K562 (cell line): ENCODE measurements at regions not wholly inside any gene's neighbourhood (a gene's known extent, or its start where the extent isn't known, plus 50 kb on each side); places are given as distances from the start of the nearest gene placed in this dataset.

Experiments used
- ATAC-seq: fragments of 200-7000 bp; cut with Tn5 transposase; 3 replicates; pipeline ENCODE4 v1.9.1; 2020; ENCODE audit warnings: moderate library complexity
- BruUV-seq: library from RNA; stranded (reverse); fragments of 400-500 nt; replicated peaks from 2 replicates; lab custom pipeline; 2021; lab: Mats Ljungman, UMichigan
- CTCF ChIA-PET: fragments of 300-600 bp; formaldehyde crosslinking; extraction: SDS; loops from one replicate; lab custom pipeline; 2021; ENCODE audit warnings: low intra/inter-chr PET ratio; lab: Yijun Ruan, JAX
- POLR2A ChIA-PET: fragments of 300-600, 350-650 bp; sonication (Branson Sonifier 250); formaldehyde crosslinking; extraction: SDS; loops from one replicate; lab custom pipeline; 2021; ENCODE audit warnings: antibody characterized with exemption, inconsistent platforms; lab: Yijun Ruan, JAX
- DNase-seq, 4 experiments: peaks; one replicate each; pipeline versions ENCODE4 v3.0.0 to v3.0.0-alpha.2; 2011 to 2018; ENCODE audit warnings: low spot score in 3 of 4, mixed read lengths in 3 of 4; ENCODE audit errors: extremely low read depth in 1 of 4
- FAIRE-seq: peaks from 2 replicates; lab custom pipeline; 2011; peaks lifted over from hg19 to GRCh38; lab: Jason Lieb, UNC
- H2AFZ ChIP-seq: 2 replicates; pipeline ENCODE4 v1.6.0; 2011; ENCODE audit warnings: low read depth, low read length, control low read depth, inconsistent platforms
- H3K27ac ChIP-seq: fragments of 200-600 bp; 3 replicates; pipeline ENCODE4 v1.8.0; 2011; ENCODE audit warnings: low read depth, mild to moderate bottlenecking, control low read depth, inconsistent platforms, low read length, moderate library complexity, mixed read lengths; ENCODE audit errors: extremely low read depth
- H3K27me3 ChIP-seq, 2 experiments: fragments of 300-600 bp in 1 of 2; 2 replicates in 1 of 2; 3 replicates in 1 of 2; pipeline versions ENCODE4 v1.6.0 to v1.8.0; 2011; ENCODE audit warnings: inconsistent platforms in 2 of 2, low read length in 2 of 2, mild to moderate bottlenecking in 1 of 2, mixed read lengths in 1 of 2, moderate library complexity in 1 of 2; ENCODE audit not compliant: control insufficient read depth in 2 of 2, insufficient read depth in 2 of 2
- H3K36me3 ChIP-seq: fragments of 300-600 bp; 3 replicates; pipeline ENCODE4 v1.8.0; 2011; ENCODE audit warnings: mild to moderate bottlenecking, low read length, inconsistent platforms; ENCODE audit not compliant: control insufficient read depth, insufficient read depth
- H3K4me1 ChIP-seq, 2 experiments: fragments of 200-600 bp in 1 of 2; replicated peaks in 1 of 2; 2 replicates in 1 of 2; 3 replicates in 1 of 2; pipeline versions ENCODE4 v1.5.1 to v1.8.0; 2011; ENCODE audit warnings: inconsistent platforms in 2 of 2, low read length in 2 of 2, mild to moderate bottlenecking in 1 of 2, mixed read lengths in 1 of 2, moderate library complexity in 1 of 2; ENCODE audit not compliant: control insufficient read depth in 2 of 2, insufficient read depth in 2 of 2
- H3K4me2 ChIP-seq: 2 replicates; pipeline ENCODE4 v1.6.1; 2011; ENCODE audit warnings: low read length, control low read depth, inconsistent platforms, mixed read lengths; ENCODE audit not compliant: insufficient read depth
- H3K4me3 ChIP-seq: fragments of 200-600 bp; sonication (generic), shearing (Covaris generic); 2 replicates; pipeline ENCODE4 v1.5.1; 2016; ENCODE audit warnings: control low read depth, inconsistent platforms
- H3K79me2 ChIP-seq: fragments of 200-600 bp; 3 replicates; pipeline ENCODE4 v1.8.0; 2011; ENCODE audit warnings: low read length, inconsistent platforms; ENCODE audit not compliant: control insufficient read depth, insufficient read depth
- H3K9ac ChIP-seq, 2 experiments: 2 replicates each; pipeline versions ENCODE4 v1.6.0 to v1.6.1; 2011; ENCODE audit warnings: low read depth in 2 of 2, low read length in 2 of 2, control low read depth in 1 of 2, inconsistent platforms in 1 of 2, mild to moderate bottlenecking in 1 of 2, mixed read lengths in 1 of 2; ENCODE audit not compliant: insufficient read depth in 1 of 2
- H3K9me1 ChIP-seq: one replicate; pipeline ENCODE4 v1.6.0; 2011; ENCODE audit warnings: inconsistent platforms, mild to moderate bottlenecking, low read length, moderate library complexity; ENCODE audit not compliant: control insufficient read depth, insufficient read depth
- H3K9me3 ChIP-seq: replicated peaks from 2 replicates; pipeline ENCODE4 v1.5.1; 2011; ENCODE audit warnings: low read depth, low read length, inconsistent platforms; ENCODE audit not compliant: control insufficient read depth, insufficient read depth
- H4K20me1 ChIP-seq: replicated peaks from 2 replicates; pipeline ENCODE4 v1.6.1; 2011; ENCODE audit warnings: low read length, inconsistent platforms, mixed read lengths; ENCODE audit not compliant: control insufficient read depth, insufficient read depth
- HNRNPH1 ChIP-seq: fragments of 200-400 bp; formaldehyde crosslinking; optimal IDR thresholded peaks from 2 replicates; pipeline ENCODE3; 2017; ENCODE audit warnings: low read depth, mild to moderate bottlenecking, low read length, moderate library complexity
- KHSRP ChIP-seq: fragments of 450-650 bp; IDR thresholded peaks from 2 replicates; pipeline ENCODE4 v1.6.1; 2017
- PPARD ChIP-seq: fragments of 250-450 bp; sonication (Bioruptor Pico); IDR thresholded peaks from 2 replicates; pipeline ENCODE4 v1.8.0; 2022; ENCODE audit warnings: inconsistent platforms, mild to moderate bottlenecking, moderate library complexity
- SAFB ChIP-seq: fragments of 200-400 bp; formaldehyde crosslinking; IDR thresholded peaks from 2 replicates; pipeline ENCODE4 v1.6.1; 2017; ENCODE audit warnings: low read depth, low read length, borderline replicate concordance
- SMARCA5 ChIP-seq: fragments of 450-650 bp; IDR thresholded peaks from 2 replicates; pipeline ENCODE4 v1.6.1; 2016
- SOX6 ChIP-seq: fragments of 450-650 bp; IDR thresholded peaks from 2 replicates; pipeline ENCODE4 v1.6.1; 2014; ENCODE audit warnings: mild to moderate bottlenecking
- STAG1 ChIP-seq: sonication (generic); formaldehyde crosslinking; IDR thresholded peaks from 2 replicates; pipeline ENCODE4 v1.5.0; 2020; ENCODE audit warnings: missing genetic modification reagents, borderline replicate concordance
- TBL1XR1 ChIP-seq, 2 experiments: IDR thresholded peaks; 2 replicates each; pipeline ENCODE4 v1.6.1; 2012; ENCODE audit warnings: improper control_type of control experiment in 2 of 2, low read length in 2 of 2, mild to moderate bottlenecking in 1 of 2
- ZBED1 ChIP-seq: IDR thresholded peaks from 2 replicates; pipeline ENCODE4 v1.6.1; 2014
- ZFP91 ChIP-seq: sonication (generic); formaldehyde crosslinking; IDR thresholded peaks from 2 replicates; pipeline ENCODE4 v1.8.0; 2022; ENCODE audit warnings: mild to moderate bottlenecking, missing genetic modification reagents
- ZNF12 ChIP-seq: sonication (generic); formaldehyde crosslinking; IDR thresholded peaks from 2 replicates; pipeline ENCODE4 v1.4.0; 2020; ENCODE audit warnings: mild to moderate bottlenecking, missing genetic modification reagents
- ZNF124 ChIP-seq: sonication (generic); formaldehyde crosslinking; IDR thresholded peaks from 2 replicates; pipeline ENCODE4 v1.8.1; 2022; ENCODE audit warnings: missing genetic modification reagents
- ZNF766 ChIP-seq: fragments of 200-800 bp; sonication (Bioruptor generic); conservative IDR thresholded peaks from 2 replicates; pipeline ENCODE4 v1.6.1; 2016; ENCODE audit warnings: missing genetic modification characterization, missing compliant biosample characterization
- WGBS: fragments of 100-300 bp; shearing (Covaris generic); methylation state at CpG from one replicate; pipeline ENCODE4 v1.1.6; 2016; ENCODE audit warnings: low coverage, mixed read lengths; ENCODE audit not compliant: insufficient coverage; ENCODE audit errors: missing lambda C conversion rate; 5-methylcytosine and 5-hydroxymethylcytosine counted together
- in situ Hi-C: fragments of 300-500 bp; cut with MboI; formaldehyde crosslinking; loops from 4 replicates; pipeline ENCODE4 v1.15.0; 2018; ENCODE audit warnings: inconsistent platforms, mixed read lengths
- intact Hi-C: fragments of 100-400 bp; cut with micrococcal nuclease; formaldehyde crosslinking; loops from 2 replicates; pipeline ENCODE4 v1.14.2; 2022

- Histone ChIP-seq H4K20me1 (no peaks in the 10 kb centered on the region), H3K27ac (no peak overlapping the region), H3K4me2 (no peak overlapping the region), H3K9me1 (no peaks in the 10 kb centered on the region)
- in situ Hi-C loops: no loop called here
- TF ChIP-seq KHSRP: no peak
- no peak for TF ChIP-seq ZNF124 (CRISPR knock-in tag)
- TF ChIP-seq ZNF12: no peak
- TF ChIP-seq HNRNPH1: no peak
- no peak for TF ChIP-seq ZBED1
- TF ChIP-seq SMARCA5: no peak
- no peak for TF ChIP-seq STAG1 (CRISPR knock-in tag)
- no peak for TF ChIP-seq TBL1XR1 (IDR thresholded peaks at IDR 0.05; ENCODE audit: low read length in 2 of 2)
- TF ChIP-seq, all 486 proteins: peak for 0
- Histone ChIP-seq H3K27me3 (no peaks in the 10 kb centered on the region), H3K79me2 (no peaks in the 10 kb centered on the region), H3K9me3 (peaks cover 2% of the 10 kb centered on the region; the same call in 1 of the 2 replicates), H3K9ac (no peak overlapping the region), H3K4me3 (no peak overlapping the region), H3K4me1 (no peaks in the 10 kb centered on the region), H2AFZ (no peak overlapping the region), H3K36me3 (no peaks in the 10 kb centered on the region)
- 0% methylated on average over 4 of the region's 4 CpGs for WGBS
- BruUV-seq: no TSS peak
- intact Hi-C loops: no loop called here
- ChIA-PET CTCF (no interaction called here), POLR2A (no interaction called here)
- DNase-seq (no peak), FAIRE-seq (no peak), ATAC-seq (no peak)
Measured at GRCh38 chr5:98519571-98519970, 253.9 kb upstream of the RGMB start.

GRCh38 chr5:98521821-98522220 lies 251.6 kb upstream of the RGMB start:
- H3K4me3 ChIP-seq: no peak overlapping the region
- no peaks in the 10 kb centered on the region for H3K27me3 ChIP-seq
- ATAC-seq: no peak
- ChIA-PET CTCF (no interaction called here), POLR2A (no interaction called here)
- no peak for FAIRE-seq
- H3K79me2 ChIP-seq: no peaks in the 10 kb centered on the region
- intact Hi-C loops: no loop called here
- no peak for DNase-seq
- no peak overlapping the region for H3K27ac ChIP-seq
- H3K9me3 ChIP-seq: peaks cover 2% of the 10 kb centered on the region; the same call in 1 of the 2 replicates
- no TSS peak for BruUV-seq
- in situ Hi-C loops: no loop called here
- no peaks in the 10 kb centered on the region for H3K36me3 ChIP-seq
- WGBS: 0% methylated on average over 3 of the region's 3 CpGs
- H4K20me1 ChIP-seq: no peaks in the 10 kb centered on the region
- H3K4me1 ChIP-seq: no peaks in the 10 kb centered on the region
- no peak overlapping the region for H2AFZ ChIP-seq
- no peak overlapping the region for H3K9ac ChIP-seq
- H3K9me1 ChIP-seq: no peaks in the 10 kb centered on the region
- no peak overlapping the region for H3K4me2 ChIP-seq
- no peak for TF ChIP-seq ZNF766 (CRISPR knock-in tag)
- TF ChIP-seq ZFP91 (CRISPR knock-in tag): no peak
- no peak for TF ChIP-seq SAFB
- TF ChIP-seq SOX6: no peak
- TF ChIP-seq PPARD (CRISPR knock-in tag): no peak
